ENCODE measurements at regions not wholly inside any gene's neighbourhood (a gene's known extent, or its start where the extent isn't known, plus 50 kb on each side); places are given as distances from the start of the nearest gene placed in this dataset.

GRCh38 chr6:40723967-40724366 lies 136.8 kb upstream of the LRFN2 start:
- ATAC-seq, result no peak
- H3K4me3 Mint-ChIP-seq, result no peak overlapping the region
- no peaks in the 10 kb centered on the region for H3K27me3 Mint-ChIP-seq (ENCODE audit: low read depth)
- no peak overlapping the region for H3K27ac Mint-ChIP-seq
- no peak for DNase-seq (ENCODE audit: low spot score)
- H3K4me1 Mint-ChIP-seq, result peaks cover 35% of the 10 kb centered on the region
- POLR2A ChIA-PET, result no interaction called here
- TF ChIP-seq, protein P1, sequence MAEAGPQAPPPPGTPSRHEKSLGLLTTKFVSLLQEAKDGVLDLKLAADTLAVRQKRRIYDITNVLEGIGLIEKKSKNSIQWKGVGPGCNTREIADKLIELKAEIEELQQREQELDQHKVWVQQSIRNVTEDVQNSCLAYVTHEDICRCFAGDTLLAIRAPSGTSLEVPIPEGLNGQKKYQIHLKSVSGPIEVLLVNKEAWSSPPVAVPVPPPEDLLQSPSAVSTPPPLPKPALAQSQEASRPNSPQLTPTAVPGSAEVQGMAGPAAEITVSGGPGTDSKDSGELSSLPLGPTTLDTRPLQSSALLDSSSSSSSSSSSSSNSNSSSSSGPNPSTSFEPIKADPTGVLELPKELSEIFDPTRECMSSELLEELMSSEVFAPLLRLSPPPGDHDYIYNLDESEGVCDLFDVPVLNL (CRISPR knock-in tag; IDR thresholded peaks at IDR 0.05; ENCODE audit: borderline replicate concordance, low read depth), result no peak
- TF ChIP-seq ZNF121 (CRISPR knock-in tag; IDR thresholded peaks at IDR 0.05), result no peak
- no peak for TF ChIP-seq TEAD4 (CRISPR knock-in tag; IDR thresholded peaks at IDR 0.05)
- TF ChIP-seq SMAD3 (CRISPR knock-in tag; IDR thresholded peaks at IDR 0.05; ENCODE audit: borderline replicate concordance), result no peak
- no peak for TF ChIP-seq MXD4 (CRISPR knock-in tag; IDR thresholded peaks at IDR 0.05; ENCODE audit: borderline replicate concordance)
- TF ChIP-seq, protein P2, sequence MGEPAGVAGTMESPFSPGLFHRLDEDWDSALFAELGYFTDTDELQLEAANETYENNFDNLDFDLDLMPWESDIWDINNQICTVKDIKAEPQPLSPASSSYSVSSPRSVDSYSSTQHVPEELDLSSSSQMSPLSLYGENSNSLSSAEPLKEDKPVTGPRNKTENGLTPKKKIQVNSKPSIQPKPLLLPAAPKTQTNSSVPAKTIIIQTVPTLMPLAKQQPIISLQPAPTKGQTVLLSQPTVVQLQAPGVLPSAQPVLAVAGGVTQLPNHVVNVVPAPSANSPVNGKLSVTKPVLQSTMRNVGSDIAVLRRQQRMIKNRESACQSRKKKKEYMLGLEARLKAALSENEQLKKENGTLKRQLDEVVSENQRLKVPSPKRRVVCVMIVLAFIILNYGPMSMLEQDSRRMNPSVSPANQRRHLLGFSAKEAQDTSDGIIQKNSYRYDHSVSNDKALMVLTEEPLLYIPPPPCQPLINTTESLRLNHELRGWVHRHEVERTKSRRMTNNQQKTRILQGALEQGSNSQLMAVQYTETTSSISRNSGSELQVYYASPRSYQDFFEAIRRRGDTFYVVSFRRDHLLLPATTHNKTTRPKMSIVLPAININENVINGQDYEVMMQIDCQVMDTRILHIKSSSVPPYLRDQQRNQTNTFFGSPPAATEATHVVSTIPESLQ (CRISPR knock-in tag; IDR thresholded peaks at IDR 0.05), result no peak
- TF ChIP-seq ZNF416 (CRISPR knock-in tag; IDR thresholded peaks at IDR 0.05), result no peak
- TF ChIP-seq ETV6 (CRISPR knock-in tag; IDR thresholded peaks at IDR 0.05), result no peak
- no peak for TF ChIP-seq FOXJ3 (CRISPR knock-in tag; IDR thresholded peaks at IDR 0.05; ENCODE audit: borderline replicate concordance)
- TF ChIP-seq ZSCAN18 (CRISPR knock-in tag; IDR thresholded peaks at IDR 0.05), result no peak
- CTCF ChIA-PET, result interaction anchor here (0.8 to 2.2 kb wide), 3 partner anchors 11 to 396 kb away, joined by 3 to 7 read pairs (median 3); no protein-coding TSS in a partner anchor
- H3K9me3 Mint-ChIP-seq, result no peaks in the 10 kb centered on the region
- H3K36me3 Mint-ChIP-seq, result no peaks in the 10 kb centered on the region

DNA sequence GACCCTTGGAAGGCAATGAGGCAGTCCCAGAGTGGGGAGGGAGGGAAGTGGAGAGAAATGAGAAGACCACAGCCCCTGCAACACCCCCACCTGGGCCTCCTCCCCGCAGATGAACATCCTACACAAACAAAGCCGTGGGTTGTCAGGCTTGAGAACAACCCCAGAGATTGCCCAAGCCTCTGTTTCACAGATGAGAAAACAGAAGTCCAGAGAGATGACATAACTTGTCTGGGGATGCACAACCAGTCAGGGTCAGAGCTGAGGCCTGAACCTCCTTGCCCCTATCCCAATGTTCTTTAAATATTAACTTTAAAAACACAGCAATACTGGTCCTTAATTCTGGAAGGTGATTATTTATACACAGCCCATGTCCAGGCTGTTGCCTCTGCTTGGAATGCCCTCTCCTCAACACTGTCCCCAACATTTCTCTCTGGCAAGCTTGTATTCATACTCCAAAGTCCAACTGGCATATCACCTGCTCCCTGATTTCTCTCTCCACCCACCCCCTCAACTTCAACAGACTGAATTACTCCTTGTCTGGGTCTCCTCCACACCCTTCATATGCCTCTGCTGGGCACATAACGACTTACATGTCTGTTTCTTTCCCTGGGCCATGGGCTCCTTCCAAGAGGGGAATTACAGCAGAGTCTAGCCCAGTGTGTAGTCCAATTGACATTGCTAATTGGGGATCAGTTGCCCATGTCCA lies 135.5 kb upstream of the LRFN2 start:
- H3K4me3 Mint-ChIP-seq, result no peak overlapping the region
- no peak for ATAC-seq
- no peaks in the 10 kb centered on the region for H3K27me3 Mint-ChIP-seq (ENCODE audit: low read depth)
- no peak for DNase-seq (ENCODE audit: low spot score)
- ChIA-PET CTCF (interaction anchor here (0.6 to 1.1 kb wide), 3 partner anchors 305 to 742 kb away, joined by 3 to 5 read pairs (median 3); no protein-coding TSS in a partner anchor), POLR2A (no interaction called here)
- H3K9me3 Mint-ChIP-seq, result peaks cover under 1% of the 10 kb centered on the region; the same call in 1 of the 2 replicates
- no peaks in the 10 kb centered on the region for H3K36me3 Mint-ChIP-seq
- H3K27ac Mint-ChIP-seq, result no peak overlapping the region
- peaks cover 36% of the 10 kb centered on the region for H3K4me1 Mint-ChIP-seq
- TF ChIP-seq, protein P3, sequence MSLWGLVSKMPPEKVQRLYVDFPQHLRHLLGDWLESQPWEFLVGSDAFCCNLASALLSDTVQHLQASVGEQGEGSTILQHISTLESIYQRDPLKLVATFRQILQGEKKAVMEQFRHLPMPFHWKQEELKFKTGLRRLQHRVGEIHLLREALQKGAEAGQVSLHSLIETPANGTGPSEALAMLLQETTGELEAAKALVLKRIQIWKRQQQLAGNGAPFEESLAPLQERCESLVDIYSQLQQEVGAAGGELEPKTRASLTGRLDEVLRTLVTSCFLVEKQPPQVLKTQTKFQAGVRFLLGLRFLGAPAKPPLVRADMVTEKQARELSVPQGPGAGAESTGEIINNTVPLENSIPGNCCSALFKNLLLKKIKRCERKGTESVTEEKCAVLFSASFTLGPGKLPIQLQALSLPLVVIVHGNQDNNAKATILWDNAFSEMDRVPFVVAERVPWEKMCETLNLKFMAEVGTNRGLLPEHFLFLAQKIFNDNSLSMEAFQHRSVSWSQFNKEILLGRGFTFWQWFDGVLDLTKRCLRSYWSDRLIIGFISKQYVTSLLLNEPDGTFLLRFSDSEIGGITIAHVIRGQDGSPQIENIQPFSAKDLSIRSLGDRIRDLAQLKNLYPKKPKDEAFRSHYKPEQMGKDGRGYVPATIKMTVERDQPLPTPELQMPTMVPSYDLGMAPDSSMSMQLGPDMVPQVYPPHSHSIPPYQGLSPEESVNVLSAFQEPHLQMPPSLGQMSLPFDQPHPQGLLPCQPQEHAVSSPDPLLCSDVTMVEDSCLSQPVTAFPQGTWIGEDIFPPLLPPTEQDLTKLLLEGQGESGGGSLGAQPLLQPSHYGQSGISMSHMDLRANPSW (CRISPR knock-in tag; conservative IDR thresholded peaks at IDR 0.05; ENCODE audit: low read depth), result no peak
- no peak for TF ChIP-seq NFYB (CRISPR knock-in tag; conservative IDR thresholded peaks at IDR 0.05; ENCODE audit: low read depth)
- no peak for TF ChIP-seq HMGXB4 (CRISPR knock-in tag; IDR thresholded peaks at IDR 0.05)
- TF ChIP-seq, protein P4, sequence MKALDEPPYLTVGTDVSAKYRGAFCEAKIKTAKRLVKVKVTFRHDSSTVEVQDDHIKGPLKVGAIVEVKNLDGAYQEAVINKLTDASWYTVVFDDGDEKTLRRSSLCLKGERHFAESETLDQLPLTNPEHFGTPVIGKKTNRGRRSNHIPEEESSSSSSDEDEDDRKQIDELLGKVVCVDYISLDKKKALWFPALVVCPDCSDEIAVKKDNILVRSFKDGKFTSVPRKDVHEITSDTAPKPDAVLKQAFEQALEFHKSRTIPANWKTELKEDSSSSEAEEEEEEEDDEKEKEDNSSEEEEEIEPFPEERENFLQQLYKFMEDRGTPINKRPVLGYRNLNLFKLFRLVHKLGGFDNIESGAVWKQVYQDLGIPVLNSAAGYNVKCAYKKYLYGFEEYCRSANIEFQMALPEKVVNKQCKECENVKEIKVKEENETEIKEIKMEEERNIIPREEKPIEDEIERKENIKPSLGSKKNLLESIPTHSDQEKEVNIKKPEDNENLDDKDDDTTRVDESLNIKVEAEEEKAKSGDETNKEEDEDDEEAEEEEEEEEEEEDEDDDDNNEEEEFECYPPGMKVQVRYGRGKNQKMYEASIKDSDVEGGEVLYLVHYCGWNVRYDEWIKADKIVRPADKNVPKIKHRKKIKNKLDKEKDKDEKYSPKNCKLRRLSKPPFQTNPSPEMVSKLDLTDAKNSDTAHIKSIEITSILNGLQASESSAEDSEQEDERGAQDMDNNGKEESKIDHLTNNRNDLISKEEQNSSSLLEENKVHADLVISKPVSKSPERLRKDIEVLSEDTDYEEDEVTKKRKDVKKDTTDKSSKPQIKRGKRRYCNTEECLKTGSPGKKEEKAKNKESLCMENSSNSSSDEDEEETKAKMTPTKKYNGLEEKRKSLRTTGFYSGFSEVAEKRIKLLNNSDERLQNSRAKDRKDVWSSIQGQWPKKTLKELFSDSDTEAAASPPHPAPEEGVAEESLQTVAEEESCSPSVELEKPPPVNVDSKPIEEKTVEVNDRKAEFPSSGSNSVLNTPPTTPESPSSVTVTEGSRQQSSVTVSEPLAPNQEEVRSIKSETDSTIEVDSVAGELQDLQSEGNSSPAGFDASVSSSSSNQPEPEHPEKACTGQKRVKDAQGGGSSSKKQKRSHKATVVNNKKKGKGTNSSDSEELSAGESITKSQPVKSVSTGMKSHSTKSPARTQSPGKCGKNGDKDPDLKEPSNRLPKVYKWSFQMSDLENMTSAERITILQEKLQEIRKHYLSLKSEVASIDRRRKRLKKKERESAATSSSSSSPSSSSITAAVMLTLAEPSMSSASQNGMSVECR (CRISPR knock-in tag; IDR thresholded peaks at IDR 0.05; ENCODE audit: borderline replicate concordance), result no peak
- TF ChIP-seq MYBL2 (CRISPR knock-in tag; IDR thresholded peaks at IDR 0.05), result no peak
- no peak for TF ChIP-seq SP1 (CRISPR knock-in tag; conservative IDR thresholded peaks at IDR 0.05)
- TF ChIP-seq ZNF396 (CRISPR knock-in tag; IDR thresholded peaks at IDR 0.05; ENCODE audit: borderline replicate concordance), result no peak
- no peak for TF ChIP-seq ZNF671 (CRISPR knock-in tag; IDR thresholded peaks at IDR 0.05)
- TF ChIP-seq, protein P5, sequence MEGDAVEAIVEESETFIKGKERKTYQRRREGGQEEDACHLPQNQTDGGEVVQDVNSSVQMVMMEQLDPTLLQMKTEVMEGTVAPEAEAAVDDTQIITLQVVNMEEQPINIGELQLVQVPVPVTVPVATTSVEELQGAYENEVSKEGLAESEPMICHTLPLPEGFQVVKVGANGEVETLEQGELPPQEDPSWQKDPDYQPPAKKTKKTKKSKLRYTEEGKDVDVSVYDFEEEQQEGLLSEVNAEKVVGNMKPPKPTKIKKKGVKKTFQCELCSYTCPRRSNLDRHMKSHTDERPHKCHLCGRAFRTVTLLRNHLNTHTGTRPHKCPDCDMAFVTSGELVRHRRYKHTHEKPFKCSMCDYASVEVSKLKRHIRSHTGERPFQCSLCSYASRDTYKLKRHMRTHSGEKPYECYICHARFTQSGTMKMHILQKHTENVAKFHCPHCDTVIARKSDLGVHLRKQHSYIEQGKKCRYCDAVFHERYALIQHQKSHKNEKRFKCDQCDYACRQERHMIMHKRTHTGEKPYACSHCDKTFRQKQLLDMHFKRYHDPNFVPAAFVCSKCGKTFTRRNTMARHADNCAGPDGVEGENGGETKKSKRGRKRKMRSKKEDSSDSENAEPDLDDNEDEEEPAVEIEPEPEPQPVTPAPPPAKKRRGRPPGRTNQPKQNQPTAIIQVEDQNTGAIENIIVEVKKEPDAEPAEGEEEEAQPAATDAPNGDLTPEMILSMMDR (IDR thresholded peaks at IDR 0.05), result no peak
